GDM1 (cell line): ENCODE measurements at regions not wholly inside any gene's neighbourhood (a gene's known extent, or its start where the extent isn't known, plus 50 kb on each side); places are given as distances from the start of the nearest gene placed in this dataset.

Experiments used
- DNase-seq: peaks from one replicate; lab custom pipeline; 2025; lab: John Stamatoyannopoulos, UW

GRCh38 chr2:71864085-71864484 is 283.6 kb downstream of the CYP26B1 start:
- DNase-seq, result no peak

GRCh38 chr2:71863396-71863795 is 284.3 kb downstream of the CYP26B1 start:
- no peak for DNase-seq

GRCh38 chr2:71862921-71863320 is 284.7 kb downstream of the CYP26B1 start:
- DNase-seq, result no peak

- DNase-seq, result no peak
These were observed 286.2 kb downstream of the CYP26B1 start for GRCh38 chr2:71861186-71862160.

- DNase-seq, result no peak
These were observed 287.2 kb downstream of the CYP26B1 start for GRCh38 chr2:71860381-71860926.

GRCh38 chr2:71859211-71859847 is 288.3 kb downstream of the CYP26B1 start:
- no peak for DNase-seq

- no peak for DNase-seq
These were observed 289.6 kb downstream of the CYP26B1 start for GRCh38 chr2:71858071-71858470.

GRCh38 chr2:71857636-71858035 is 290.0 kb downstream of the CYP26B1 start:
- DNase-seq, result no peak

- DNase-seq, result no peak
These were observed 290.7 kb downstream of the CYP26B1 start for GRCh38 chr2:71856773-71857525.

- no peak for DNase-seq
These were observed 293.8 kb downstream of the CYP26B1 start for GRCh38 chr2:71853858-71854257.

GRCh38 chr2:71852141-71852711 is 295.4 kb downstream of the CYP26B1 start:
- DNase-seq, result no peak

- DNase-seq, result no peak
These were observed 296.4 kb downstream of the CYP26B1 start for GRCh38 chr2:71851094-71851750.

GRCh38 chr2:71850306-71850801 is 297.3 kb downstream of the CYP26B1 start:
- no peak for DNase-seq

GRCh38 chr2:71849607-71850305 is 297.9 kb downstream of the CYP26B1 start:
- no peak for DNase-seq

- DNase-seq, result no peak
These were observed 298.6 kb downstream of the CYP26B1 start for GRCh38 chr2:71849111-71849510.

- DNase-seq, result no peak
These were observed 300.9 kb downstream of the CYP26B1 start for GRCh38 chr2:71846669-71847291.

- no peak for DNase-seq
These were observed 301.6 kb downstream of the CYP26B1 start for GRCh38 chr2:71846072-71846471.

- DNase-seq, result no peak
These were observed 302.7 kb downstream of the CYP26B1 start for GRCh38 chr2:71844967-71845366.

- no peak for DNase-seq
These were observed 304.2 kb downstream of the CYP26B1 start for GRCh38 chr2:71843391-71843850.

- DNase-seq, result no peak
These were observed 304.9 kb downstream of the CYP26B1 start for GRCh38 chr2:71842744-71843143.
